HFFc6 (cell line): ENCODE measurements at regions not wholly inside any gene's neighbourhood (a gene's known extent, or its start where the extent isn't known, plus 50 kb on each side); places are given as distances from the start of the nearest gene placed in this dataset.
A peak's percentile ranks its signal among the peaks of the same experiment; 100 is the strongest.

Experiments used
- DNase-seq: peaks from one replicate; pipeline ENCODE4 v3.0.0-alpha.2; 2018
- H3K27ac Mint-ChIP-seq: 2 replicates; pipeline ENCODE4 v1.8.0; 2020; ENCODE audit warnings: mild to moderate bottlenecking, mixed read lengths
- H3K27me3 Mint-ChIP-seq: 2 replicates; pipeline ENCODE4 v1.8.0; 2021; ENCODE audit warnings: mild to moderate bottlenecking, moderate library complexity, mixed read lengths; ENCODE audit not compliant: insufficient read depth
- H3K36me3 Mint-ChIP-seq: 2 replicates; pipeline ENCODE4 v1.8.0; 2021; ENCODE audit warnings: low read depth, mixed read lengths
- H3K4me1 Mint-ChIP-seq: 2 replicates; pipeline ENCODE4 v1.8.0; 2020; ENCODE audit warnings: low read depth, mixed read lengths
- H3K4me3 Mint-ChIP-seq: 2 replicates; pipeline ENCODE4 v1.8.0; 2020; ENCODE audit warnings: mild to moderate bottlenecking, moderate library complexity, mixed read lengths
- H3K9me3 Mint-ChIP-seq: 2 replicates; pipeline ENCODE4 v1.8.0; 2020; ENCODE audit warnings: mild to moderate bottlenecking, mixed read lengths
- TF ChIP-seq, protein P1 (sequence below): fragments of 200-600 bp; sonication (generic); IDR thresholded peaks from 2 replicates; pipeline ENCODE4 v1.5.0; 2021; ENCODE audit warnings: antibody characterized with exemption, mild to moderate bottlenecking

DNA sequence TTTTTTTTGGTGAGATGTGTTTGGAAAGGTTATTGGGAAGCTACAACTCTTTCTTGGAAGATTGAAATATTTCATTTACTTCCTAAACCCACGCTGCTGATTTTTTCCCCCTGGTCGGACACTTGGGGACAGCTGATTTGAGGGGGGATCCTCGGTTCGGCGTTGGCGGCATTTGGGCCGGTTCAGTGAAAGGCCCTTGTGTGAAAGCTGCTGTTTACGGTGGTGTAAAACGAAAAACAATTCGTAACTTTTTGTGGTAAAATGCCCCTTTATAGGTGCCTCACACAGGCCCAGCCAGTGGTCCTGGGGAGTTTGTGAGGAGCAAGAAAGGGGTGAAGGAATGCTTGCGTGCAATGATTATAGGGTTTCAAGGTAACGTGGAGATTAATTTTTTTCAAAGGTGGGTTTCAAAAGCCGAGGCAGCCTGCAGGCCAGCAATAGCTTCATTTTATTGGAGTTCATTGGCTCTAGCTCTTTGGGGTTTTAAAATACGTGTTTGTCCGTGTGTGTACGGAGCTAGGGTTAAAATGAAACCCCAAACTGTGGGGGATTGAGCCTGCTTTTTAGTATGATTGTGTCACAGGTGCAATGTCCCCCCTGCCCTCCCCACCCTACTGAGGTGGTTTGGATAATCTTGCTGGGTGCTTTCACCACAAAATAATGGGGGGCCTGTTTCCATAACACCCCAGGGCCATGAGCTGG lies 77.2 kb upstream of the PPARA start:
- peak overlapping the region; percentile 99 for H3K27ac Mint-ChIP-seq

DNA sequence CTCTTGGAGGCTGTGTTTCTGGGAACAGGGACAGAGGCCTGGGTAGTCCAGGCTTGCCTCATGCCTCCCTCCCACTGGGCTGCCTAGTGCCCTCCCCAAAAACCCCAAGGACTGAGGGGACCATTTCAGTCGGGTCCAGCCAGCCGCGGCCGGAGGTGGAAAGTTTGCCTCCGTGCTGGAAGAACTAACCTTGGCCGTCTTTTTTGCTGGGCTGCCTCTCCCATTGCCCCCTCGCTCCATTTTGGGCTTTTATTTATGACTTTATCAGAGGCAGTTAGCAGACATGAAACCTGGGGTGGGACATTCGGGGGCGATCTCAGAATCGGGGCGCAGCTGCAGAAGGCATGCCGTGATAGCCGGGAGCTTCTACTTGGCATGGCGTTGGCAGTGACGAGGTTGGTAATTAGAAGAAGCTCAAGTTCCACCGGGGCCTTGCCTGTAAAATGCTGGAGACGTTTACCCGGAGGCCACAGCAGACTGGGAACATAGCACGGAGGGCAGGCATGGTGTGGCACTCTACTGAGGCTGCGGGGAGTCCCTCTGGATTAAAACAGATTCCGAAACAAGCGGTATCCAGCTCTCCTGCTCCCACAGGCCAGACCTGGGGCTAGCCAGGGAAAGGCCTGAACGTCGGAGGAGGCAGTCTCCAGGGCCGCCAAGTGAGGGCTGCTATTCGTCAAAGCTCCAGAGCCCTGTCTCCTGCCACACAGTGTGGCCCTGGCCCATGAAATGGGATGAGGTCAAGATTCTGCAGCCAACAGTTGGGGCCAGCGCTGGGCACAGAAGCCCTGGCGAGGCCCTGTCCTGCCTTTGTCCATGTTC lies 76.4 kb upstream of the PPARA start:
- peak; percentile 43 for DNase-seq

More for the DNA sequence above, 77.2 kb upstream of the PPARA start:
- TF ChIP-seq, protein P1, sequence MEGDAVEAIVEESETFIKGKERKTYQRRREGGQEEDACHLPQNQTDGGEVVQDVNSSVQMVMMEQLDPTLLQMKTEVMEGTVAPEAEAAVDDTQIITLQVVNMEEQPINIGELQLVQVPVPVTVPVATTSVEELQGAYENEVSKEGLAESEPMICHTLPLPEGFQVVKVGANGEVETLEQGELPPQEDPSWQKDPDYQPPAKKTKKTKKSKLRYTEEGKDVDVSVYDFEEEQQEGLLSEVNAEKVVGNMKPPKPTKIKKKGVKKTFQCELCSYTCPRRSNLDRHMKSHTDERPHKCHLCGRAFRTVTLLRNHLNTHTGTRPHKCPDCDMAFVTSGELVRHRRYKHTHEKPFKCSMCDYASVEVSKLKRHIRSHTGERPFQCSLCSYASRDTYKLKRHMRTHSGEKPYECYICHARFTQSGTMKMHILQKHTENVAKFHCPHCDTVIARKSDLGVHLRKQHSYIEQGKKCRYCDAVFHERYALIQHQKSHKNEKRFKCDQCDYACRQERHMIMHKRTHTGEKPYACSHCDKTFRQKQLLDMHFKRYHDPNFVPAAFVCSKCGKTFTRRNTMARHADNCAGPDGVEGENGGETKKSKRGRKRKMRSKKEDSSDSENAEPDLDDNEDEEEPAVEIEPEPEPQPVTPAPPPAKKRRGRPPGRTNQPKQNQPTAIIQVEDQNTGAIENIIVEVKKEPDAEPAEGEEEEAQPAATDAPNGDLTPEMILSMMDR = no peak
- H3K27me3 Mint-ChIP-seq = peaks cover 23% of the 10 kb centered on the region
- H3K36me3 Mint-ChIP-seq = peaks cover 55% of the 10 kb centered on the region
- peak overlapping the region; percentile 98 for H3K4me3 Mint-ChIP-seq
- peaks cover 4% of the 10 kb centered on the region; the same call in 1 of the 2 replicates for H3K9me3 Mint-ChIP-seq
- no peak for DNase-seq
- peaks cover 50% of the 10 kb centered on the region for H3K4me1 Mint-ChIP-seq

DNA sequence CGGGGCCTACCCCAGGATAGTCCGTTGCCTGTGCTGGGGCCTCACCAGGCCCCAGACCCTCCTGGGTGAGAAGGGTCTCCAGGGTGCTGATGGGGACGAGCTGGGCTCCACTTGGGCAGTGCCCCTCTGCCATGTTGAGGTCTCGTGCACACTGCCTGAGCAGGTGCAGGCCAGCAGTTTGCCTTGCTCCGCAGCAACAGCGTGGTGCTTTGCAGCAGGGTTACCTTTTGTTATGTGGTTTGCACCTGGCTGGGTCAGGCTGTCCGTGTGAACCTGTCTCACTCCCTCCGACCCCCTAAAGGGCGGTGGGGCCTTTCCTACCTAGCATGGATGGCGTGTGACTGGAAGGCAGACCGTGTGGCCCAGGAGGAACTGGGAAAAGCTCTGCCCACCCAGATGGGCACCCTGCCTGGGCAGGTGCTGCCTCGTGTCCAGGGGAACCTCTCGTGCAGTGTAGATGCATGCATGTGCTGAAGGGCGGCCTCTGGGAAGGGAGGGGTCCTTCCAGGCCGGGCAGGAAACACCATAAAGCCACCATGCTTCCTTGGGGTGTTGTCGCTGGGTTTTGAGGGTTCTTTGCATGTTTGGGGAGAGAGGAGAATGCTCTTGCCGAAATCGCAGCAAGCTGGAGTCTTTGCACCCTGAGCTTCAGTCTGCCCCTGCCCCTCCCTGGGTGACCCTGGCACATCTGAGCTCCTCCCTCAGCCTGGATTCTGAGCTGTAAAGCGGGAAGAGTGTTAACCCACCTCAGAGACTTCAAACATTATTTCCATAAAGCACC lies 75.4 kb upstream of the PPARA start:
- DNase-seq = no peak
- peaks cover 4% of the 10 kb centered on the region; the same call in 1 of the 2 replicates for H3K9me3 Mint-ChIP-seq
- H3K4me3 Mint-ChIP-seq = peak overlapping the region; percentile 98
- H3K27ac Mint-ChIP-seq = peak overlapping the region; percentile 99
- peaks cover 21% of the 10 kb centered on the region for H3K27me3 Mint-ChIP-seq
- TF ChIP-seq, protein P1 = no peak
- H3K36me3 Mint-ChIP-seq = peaks cover 59% of the 10 kb centered on the region
- H3K4me1 Mint-ChIP-seq = peaks cover 46% of the 10 kb centered on the region

More for the DNA sequence above, 76.4 kb upstream of the PPARA start:
- Mint-ChIP-seq H3K4me3 (peak overlapping the region; percentile 98), H3K36me3 (peaks cover 55% of the 10 kb centered on the region), H3K27ac (peak overlapping the region; percentile 99), H3K27me3 (peaks cover 23% of the 10 kb centered on the region), H3K9me3 (peaks cover 4% of the 10 kb centered on the region; the same call in 1 of the 2 replicates), H3K4me1 (peaks cover 49% of the 10 kb centered on the region)
- TF ChIP-seq, protein P1 = no peak

DNA sequence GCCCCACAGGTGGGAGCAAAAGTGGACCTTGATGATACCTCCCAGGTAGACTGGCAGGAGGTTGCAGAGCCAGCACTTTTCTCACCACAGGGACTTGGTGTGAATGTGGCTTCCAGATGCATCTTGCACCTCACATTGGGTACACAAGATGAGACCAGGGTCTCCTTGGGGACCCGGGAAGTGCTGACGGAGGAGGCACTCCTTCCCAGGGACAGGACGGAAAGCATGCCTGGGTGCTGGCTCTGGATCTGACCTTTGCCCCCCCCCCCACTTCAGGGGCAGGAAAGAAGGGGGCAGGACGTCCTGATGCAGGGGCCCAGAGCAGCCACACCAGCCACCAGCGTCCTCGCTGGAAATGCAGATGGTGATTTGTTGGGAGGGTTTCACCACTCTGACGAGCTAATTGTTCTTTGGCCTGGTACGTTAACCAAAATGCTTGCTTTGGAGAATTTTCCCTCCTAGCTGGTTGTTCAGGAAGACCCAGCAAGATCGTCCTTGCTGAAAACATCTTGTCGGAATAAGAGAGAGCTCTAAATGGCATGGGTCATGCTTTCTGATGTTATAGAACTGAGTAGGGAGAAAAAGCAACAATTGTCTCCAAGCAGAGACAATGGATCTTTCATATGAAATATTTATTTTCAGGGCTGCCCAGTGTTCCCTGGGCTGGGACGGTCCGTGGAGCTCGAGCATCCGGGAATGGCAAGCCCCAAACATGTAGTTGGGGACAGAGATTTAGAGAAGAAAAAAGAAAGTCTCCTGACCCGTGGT lies 74.4 kb upstream of the PPARA start:
- DNase-seq = no peak
- peaks cover 46% of the 10 kb centered on the region for H3K4me1 Mint-ChIP-seq
- H3K27me3 Mint-ChIP-seq = peaks cover 27% of the 10 kb centered on the region
- peaks cover 4% of the 10 kb centered on the region; the same call in 1 of the 2 replicates for H3K9me3 Mint-ChIP-seq
- H3K4me3 Mint-ChIP-seq = peak overlapping the region; percentile 98
- peaks cover 65% of the 10 kb centered on the region for H3K36me3 Mint-ChIP-seq
- TF ChIP-seq, protein P1 = no peak
- H3K27ac Mint-ChIP-seq = peak overlapping the region; percentile 99
